Sciatic nerve (tissue), 2 donors: ENCODE measurements at regions not wholly inside any gene's neighbourhood (a gene's known extent, or its start where the extent isn't known, plus 50 kb on each side); places are given as distances from the start of the nearest gene placed in this dataset.

Experiments
- ATAC-seq: fragments of 200-7000 bp; cut with Tn5 transposase; one replicate; pipeline ENCODE4 v1.9.1; 2020; ENCODE audit warnings: mild to moderate bottlenecking, moderate library complexity
- DNase-seq: peaks from one replicate; pipeline ENCODE4 v3.0.0-alpha.2; 2020; ENCODE audit warnings: low spot score
- intact Hi-C: fragments of 100-400 bp; cut with DNase I; formaldehyde crosslinking; loops from one replicate; pipeline ENCODE4 v1.14.2; 2022
- donor health status: DM: no; HTN: no; CAD: no.
- donor health status: DM: no; HTN: no; CAD: no.

DNA sequence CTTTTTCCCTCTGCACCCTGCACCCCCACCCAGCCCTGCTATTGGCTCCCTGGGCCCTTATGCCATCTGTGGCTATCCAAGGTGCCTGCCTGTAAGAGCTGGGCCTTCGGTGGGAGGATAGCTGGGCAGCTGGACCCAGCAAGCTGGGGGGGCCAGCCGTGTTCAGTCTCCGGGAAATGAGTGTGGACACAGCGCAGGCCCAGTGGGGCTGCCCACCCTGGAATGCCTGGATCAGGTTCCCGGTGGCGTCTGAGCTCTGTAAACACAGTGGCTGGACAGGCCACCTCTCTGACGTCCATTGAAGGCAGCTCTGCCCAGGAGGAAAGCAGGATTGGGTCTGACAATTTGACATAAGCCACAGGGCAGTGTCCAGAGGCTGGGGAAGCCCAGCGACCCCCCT lies 127.8 kb downstream of the FOXD2 start:
- no peak for DNase-seq
- intact Hi-C loops: no loop called here
- no peak for ATAC-seq

DNA sequence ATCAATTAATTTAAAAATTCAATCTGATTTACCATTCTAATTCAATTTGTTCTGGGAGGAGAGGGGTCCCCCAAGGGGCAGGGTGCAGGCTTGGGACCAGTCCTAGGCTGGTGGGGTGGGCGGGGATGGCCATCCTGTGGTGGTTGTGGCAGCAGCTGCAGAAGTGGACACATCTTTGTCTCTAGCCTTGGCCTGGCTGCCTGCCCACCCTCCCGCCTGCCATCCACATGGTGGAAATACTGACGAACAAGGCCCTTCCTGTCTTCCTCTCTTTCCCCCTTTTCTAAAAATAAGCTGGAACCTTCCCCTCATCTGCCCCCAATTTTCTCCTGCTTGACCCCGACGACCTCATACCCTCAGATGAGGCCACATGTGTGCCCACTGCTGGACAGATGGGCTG lies 130.9 kb downstream of the FOXD2 start:
- ATAC-seq: peak; percentile 71
- DNase-seq: peak; percentile 84
- intact Hi-C loops: no loop called here

- intact Hi-C loops: no loop called here
- no peak for ATAC-seq
- DNase-seq: no peak
Observed at GRCh38 chr1:47569261-47569660, 131.4 kb downstream of the FOXD2 start.

GRCh38 chr1:47569681-47570470 lies 132.0 kb downstream of the FOXD2 start:
- DNase-seq: no peak
- peak; percentile 90 for ATAC-seq
- intact Hi-C loops: no loop called here

GRCh38 chr1:47571161-47571560 lies 133.3 kb downstream of the FOXD2 start:
- intact Hi-C loops: no loop called here
- DNase-seq (no peak), ATAC-seq (no peak)

DNA sequence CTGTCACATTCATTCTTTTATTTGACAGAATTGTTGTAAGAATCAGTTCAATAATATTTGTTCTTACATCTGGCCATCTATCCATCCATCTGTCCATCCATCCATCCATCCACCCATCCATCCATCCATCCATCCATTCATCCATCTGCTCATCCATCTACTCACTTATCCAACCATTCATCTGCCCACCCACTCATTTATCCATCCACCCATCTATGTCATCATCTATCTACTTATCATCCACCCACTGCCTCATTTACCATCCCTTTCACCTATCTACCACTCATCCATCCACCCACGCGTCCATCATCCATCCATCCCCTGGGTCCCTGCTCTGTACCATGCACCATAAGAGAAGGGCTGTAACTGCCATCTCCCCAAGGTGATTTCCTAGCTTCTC lies 134.1 kb downstream of the FOXD2 start:
- ATAC-seq: no peak
- no peak for DNase-seq
- intact Hi-C loops: no loop called here

DNA sequence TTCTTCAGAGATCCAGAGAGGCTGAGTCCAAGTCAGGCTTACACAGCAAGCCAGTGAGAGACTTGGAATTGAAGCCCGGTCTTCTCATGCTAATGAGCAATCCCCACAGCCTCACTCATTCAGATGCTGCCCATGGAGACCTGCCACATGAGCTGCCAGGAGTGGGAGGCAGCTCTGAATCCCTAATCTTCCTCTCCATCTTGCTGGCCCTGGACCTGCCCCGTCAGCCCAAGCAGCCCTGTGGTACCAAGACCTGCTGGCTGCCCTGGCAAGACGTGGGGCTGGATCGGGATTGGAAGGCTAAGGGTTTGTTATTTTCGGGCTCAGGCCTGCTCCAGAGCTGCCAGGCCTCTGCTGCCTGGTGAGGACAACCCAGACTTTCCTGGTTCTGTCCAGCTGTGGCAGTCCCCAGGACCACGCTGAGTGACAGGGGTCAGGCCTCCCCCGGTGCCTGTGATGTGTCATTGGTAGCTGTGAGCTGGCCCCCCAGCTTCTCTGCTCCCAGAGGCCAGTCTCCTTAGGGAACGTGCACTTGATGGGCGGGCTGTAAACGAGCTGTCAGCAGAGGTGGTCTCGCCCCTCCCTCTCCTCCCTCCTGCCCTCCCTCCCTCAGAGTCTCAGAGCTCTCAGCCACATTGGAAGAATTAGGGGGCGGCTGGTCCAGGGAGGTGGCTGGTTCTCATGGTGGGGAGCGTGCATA lies 135.0 kb downstream of the FOXD2 start:
- intact Hi-C loops: no loop called here
- no peak for ATAC-seq
- no peak for DNase-seq

DNA sequence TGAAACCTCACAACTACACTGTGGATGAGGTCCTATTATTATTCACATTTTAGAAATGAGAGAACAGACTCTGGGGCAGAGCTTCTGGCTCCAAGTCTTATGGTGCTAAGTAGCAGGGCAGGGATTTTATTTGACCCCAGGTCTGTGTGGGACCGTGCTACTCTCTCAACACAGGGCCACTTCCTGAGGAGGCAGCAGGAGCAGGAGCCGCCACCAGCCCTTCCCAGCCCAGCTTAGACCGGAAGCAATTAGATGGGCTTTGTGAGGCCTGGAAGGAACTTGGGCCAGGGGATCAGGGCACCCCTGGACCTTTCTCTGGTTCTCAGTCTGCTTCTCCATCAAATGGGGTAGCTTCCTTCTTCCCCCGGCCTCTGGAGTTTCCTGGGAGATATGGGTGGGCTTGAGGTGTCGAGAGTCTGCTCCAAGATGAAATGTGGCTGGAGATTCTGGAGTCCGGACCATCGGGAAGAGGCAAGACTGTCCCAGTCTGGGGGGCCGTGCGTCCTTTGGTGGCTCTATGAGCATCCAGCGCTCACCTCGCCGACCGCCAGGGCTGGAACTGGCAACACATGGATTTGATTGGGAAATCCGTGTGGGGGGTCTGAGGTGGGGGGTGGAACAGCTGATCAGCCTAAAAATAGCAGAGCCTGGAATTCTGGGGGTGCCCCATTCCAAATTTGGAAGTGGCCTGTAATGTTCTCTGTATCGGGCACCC lies 136.8 kb downstream of the FOXD2 start:
- intact Hi-C loops: no loop called here
- ATAC-seq (no peak), DNase-seq (no peak)

DNA sequence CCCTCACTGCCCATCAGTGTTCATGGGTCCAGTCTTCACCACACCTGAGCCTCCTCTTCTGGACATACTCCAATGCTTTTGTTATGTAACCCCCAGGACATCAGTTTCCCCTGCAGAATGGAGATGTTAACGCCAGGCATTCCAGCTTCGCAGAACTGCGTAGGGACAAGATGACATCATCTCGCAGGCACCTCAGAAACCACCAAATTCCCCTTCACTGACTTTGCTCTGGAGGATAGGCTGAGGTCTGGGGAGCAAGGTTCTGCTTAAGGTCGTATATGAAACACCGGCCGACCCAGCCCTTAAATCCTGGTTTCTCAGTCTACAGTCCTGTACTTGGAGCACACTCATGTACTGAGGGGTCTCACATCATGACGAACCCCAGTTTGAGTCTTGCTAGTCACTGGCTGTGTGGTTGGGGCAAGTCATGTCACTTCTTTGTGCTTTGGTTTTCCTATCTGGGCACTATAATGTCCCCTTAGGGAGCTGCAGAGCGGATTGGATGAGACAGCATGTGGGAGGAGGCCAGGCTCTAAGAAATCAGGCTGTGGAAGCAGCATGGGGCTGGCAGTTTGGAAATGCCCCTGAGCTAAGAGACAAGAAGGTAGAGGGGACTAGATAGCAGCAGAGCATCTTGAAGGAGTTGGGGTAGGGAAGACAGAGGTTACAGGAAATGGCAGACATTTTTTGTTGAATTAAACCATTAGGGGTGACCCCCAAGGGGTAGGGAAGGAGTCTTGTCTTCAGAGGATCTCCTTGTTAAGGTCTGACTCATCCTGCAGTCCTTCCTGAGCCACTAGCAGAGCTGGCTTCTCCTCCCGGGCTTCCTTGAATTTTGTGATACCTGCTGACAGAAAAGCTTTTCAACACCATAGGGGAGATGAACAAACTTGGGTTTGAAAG lies 138.3 kb downstream of the FOXD2 start:
- DNase-seq (peak; percentile 12), ATAC-seq (no peak)
- intact Hi-C loops: no loop called here

GRCh38 chr1:47576758-47577115 lies 138.9 kb downstream of the FOXD2 start:
- intact Hi-C loops: no loop called here
- ATAC-seq: no peak
- no peak for DNase-seq

- intact Hi-C loops: no loop called here
- ATAC-seq (peak; percentile 23), DNase-seq (peak; percentile 67)
Observed at GRCh38 chr1:47577303-47578025, 139.6 kb downstream of the FOXD2 start.

DNA sequence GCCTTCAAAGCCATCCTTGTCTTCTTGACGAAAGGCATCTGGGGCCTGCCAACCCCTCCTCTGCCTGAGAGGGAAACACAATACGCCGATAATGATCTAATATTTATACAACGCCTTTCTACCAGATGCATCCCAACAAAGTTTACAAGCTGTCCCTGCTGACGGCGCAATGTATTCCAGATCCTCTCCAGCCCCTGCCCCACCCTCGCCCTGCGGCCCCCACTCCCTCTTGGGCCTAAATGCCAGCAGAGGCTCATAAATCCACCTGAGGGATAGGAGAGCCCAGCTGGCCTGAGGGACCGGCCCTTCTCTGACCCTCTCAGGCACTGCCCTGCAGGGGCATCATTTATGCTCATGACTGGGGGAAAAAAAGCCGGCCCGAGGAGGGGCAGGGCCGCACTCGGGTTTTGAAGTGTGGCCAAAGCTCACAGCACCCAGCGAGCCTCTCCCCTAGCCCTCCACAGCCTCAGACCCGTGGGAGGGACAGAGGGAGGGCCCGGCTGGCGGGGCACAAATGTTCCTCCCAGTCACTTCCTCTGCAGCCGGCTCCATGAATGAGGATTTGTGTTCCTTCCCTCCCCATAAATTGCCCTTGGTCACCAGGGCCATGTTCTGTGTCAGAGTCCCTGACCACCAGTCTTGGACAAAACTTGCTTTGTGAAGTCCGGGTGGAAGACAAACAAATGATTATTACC lies 140.3 kb downstream of the FOXD2 start:
- ATAC-seq (peak; percentile 90), DNase-seq (peak; percentile 81)
- intact Hi-C loops: no loop called here

- DNase-seq (no peak), ATAC-seq (peak; percentile 80)
- intact Hi-C loops: no loop called here
Observed at GRCh38 chr1:47578721-47579419, 141.0 kb downstream of the FOXD2 start.

- ATAC-seq (no peak), DNase-seq (no peak)
- intact Hi-C loops: loop anchor here (5.0 kb wide), 1 partner anchor 127 kb away; no protein-coding TSS in a partner anchor
Observed at GRCh38 chr1:47579809-47580208, 142.0 kb downstream of the FOXD2 start.

DNA sequence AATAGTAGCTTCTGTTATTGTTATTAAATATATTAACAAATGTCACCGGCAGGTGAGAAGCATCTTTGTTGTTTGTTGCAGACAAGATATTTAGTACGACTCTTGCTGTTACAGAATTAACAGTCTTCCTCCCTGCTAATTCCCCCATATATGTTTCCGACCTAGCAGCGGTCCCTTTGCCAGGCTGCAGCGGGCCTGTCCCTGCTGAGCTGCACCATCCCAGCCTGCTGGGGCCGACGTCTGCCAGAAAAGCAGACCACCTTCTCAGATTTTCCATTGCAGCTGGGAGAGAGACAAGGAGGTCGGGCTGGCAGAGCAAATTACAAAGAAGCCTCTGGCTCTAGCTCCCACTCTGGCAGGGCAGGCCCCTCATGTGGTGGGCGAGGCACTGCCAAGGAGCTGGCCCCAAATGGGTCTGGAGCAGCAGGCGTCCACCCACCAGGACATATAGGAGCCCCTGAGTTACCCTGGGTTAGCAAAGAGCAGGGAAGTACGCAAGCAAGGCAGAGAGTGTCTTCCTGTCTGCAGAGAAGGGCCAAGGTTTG lies 142.7 kb downstream of the FOXD2 start:
- ATAC-seq: no peak
- no peak for DNase-seq
- intact Hi-C loops: loop anchor here (5.0 kb wide), 1 partner anchor 127 kb away; no protein-coding TSS in a partner anchor

DNA sequence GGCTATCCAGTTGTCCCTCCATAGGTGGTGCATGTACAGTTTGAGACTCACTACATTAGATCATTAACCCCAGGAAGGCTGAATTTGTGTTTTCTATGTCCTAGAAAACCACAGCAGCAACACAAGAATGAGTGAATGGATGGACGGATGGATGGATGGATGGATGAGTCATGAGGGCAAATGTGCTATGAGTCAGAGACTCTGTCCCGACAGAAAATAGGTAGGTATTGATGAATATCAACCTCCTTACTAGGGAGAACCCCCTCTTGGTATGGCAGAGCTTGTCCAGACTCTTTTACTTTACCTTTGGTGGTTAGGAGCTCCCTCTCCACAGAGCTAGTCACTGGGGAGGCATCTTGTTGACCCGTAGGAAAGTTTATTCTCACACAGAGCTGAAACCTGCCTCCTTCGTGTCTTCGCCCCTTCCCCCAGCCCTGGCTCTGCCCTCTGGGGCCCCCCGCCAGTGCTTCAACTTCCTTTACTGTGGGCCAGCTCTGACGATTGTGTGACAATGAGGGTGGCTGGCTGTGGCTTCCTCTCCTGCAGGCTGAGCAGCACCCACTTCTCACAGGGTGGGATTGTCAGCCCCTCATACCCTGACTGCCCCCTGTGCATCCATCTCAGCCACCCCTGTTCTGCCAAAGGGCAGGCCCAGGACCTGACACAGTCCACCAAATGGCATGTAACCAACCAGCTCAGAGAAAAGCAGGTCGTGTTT lies 145.2 kb downstream of the FOXD2 start:
- intact Hi-C loops: loop anchor here (1.0 to 5.0 kb wide), 2 partner anchors 26 to 124 kb away; no protein-coding TSS in a partner anchor
- ATAC-seq (no peak), DNase-seq (no peak)
